LNCaP clone FGC (cell line): ENCODE measurements at regions not wholly inside any gene's neighbourhood (a gene's known extent, or its start where the extent isn't known, plus 50 kb on each side); places are given as distances from the start of the nearest gene placed in this dataset.

Experiments used
- DNase-seq: peaks from one replicate; pipeline ENCODE4 v3.0.0-alpha.2; 2011; ENCODE audit warnings: low read depth
- H3K4me3 ChIP-seq: 2 replicates; pipeline ENCODE4 v1.5.1; 2011; ENCODE audit warnings: mild to moderate bottlenecking, low read depth, low read length, control low read depth
- CTCF ChIP-seq: IDR thresholded peaks from 2 replicates; pipeline ENCODE4 v1.5.1; 2012; ENCODE audit warnings: mild to moderate bottlenecking; ENCODE audit not compliant: control insufficient read depth, insufficient read depth; ENCODE audit errors: extremely low read depth

DNA sequence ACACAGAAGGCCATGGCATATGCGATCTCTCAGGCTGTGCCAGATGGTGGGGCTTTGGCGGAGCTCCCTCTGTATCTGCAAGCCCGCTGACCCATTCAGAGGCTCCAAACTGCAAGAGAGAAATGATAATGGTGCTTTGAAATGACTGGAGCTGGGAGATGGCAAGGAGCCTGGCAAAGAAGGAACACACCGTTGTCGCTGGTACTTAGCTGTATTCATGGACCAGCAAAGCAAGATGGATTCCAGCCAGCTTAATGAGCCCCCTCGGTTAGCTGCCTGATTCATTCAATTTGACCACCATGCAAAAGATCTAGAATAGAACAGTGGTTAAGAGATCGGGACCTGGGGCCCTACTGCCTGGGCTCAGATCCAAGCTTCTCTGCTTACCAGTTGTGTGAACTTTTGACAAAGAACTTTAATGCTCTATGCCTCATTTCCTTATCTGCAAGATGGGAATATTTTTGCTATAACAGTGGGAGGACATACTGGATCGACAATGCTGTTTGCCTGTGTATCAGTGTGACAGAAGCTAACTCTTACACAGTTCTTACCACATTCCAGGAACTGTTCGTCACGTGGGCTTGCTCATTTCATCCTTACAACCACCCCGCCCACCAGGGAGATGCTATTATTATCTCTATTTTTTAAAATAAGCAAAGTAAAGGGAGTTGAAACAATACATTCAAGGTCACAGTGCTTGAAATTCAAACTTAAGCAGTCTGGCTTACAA is 317.8 kb upstream of the SULF2 start:
- H3K4me3 ChIP-seq = no peak overlapping the region
- TF ChIP-seq CTCF = no peak
- no peak for DNase-seq

DNA sequence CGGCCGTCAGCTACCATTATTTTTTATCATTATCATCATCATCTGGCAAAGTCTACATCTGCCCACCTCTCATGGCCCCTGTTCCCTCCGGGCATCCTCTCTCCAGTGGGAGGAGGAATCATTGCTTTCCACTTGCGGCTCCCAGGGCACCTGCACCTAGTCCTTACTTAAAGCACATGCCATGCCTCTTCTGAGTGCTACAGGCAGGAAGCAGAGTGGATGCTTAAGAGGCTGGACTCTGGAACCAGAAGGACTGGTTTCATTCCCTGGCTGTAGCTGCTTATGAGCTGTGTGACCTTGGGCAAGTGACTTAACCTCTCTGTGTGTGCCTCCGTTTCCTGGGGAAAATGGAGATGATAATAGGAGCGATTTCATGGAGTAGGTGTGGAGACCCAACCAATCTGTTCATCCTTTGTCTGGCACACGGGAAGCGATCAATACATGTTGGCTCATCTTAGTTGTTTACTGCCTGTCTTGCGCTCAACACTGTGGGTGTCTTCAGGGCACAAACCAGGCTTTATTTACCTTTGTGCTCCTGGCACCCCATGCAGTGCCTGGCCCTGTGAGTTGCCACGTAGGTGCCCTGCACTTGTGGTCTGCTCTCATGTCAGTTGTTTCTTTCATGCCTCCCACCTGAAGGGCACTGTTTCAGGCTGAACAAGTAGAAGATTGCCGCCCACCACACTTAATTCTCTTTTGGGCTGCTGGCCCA is 317.0 kb upstream of the SULF2 start:
- H3K4me3 ChIP-seq = no peak overlapping the region
- no peak for TF ChIP-seq CTCF
- DNase-seq = no peak

- no peak for TF ChIP-seq CTCF
- no peak for DNase-seq
- H3K4me3 ChIP-seq = no peak overlapping the region
Observed at GRCh38 chr20:48100483-48100882, 315.2 kb upstream of the SULF2 start.

- no peak overlapping the region for H3K4me3 ChIP-seq
- no peak for DNase-seq
- no peak for TF ChIP-seq CTCF
Observed at GRCh38 chr20:48098866-48099265, 313.6 kb upstream of the SULF2 start.

- no peak overlapping the region for H3K4me3 ChIP-seq
- no peak for TF ChIP-seq CTCF
- no peak for DNase-seq
Observed at GRCh38 chr20:48098099-48098498, 312.8 kb upstream of the SULF2 start.

DNA sequence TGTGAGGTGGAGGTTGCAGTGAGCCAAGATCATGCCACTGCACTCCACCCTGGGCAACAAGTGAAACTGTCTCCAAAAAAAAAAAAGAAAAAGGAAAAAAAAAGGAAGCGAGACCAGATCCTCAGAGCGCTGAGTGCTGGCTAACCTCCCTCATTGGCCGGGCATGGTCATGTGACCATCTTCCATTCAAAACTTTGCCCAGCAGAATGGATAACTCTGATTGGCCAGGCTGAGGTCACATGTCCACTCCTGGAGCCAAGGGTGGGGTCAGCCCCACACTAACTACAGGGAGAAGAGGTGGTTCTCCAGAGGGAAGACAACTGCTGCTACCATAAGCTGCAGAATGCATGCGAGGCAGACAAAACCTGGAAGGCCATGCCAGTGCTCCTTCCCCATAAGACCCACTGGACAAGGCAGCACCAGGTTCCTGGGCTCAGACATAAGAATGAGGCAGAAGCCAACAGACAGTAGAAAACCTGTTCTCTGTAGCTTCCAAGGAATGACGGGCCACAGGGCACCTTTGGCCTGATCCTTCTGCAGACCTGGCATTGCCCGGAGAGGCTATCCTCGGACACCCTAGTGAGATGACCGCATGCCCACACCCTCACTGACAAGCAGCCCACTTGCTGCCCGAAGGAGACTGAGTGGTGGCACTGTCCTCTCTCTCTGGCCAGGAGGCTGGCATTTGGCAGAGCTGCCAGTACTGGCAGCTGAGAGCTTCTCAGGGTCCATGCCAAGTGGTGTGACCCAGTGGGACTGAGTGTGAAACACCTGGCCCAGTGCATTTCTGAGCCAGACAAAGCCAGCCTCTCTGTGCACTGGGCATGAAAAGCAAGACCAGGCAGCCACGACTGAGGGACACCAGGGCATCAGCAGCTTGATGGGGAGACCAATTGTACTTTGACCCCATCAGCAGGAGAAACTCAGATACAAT is 311.9 kb upstream of the SULF2 start:
- no peak overlapping the region for H3K4me3 ChIP-seq
- no peak for DNase-seq
- no peak for TF ChIP-seq CTCF
